ENCODE measurements at regions not wholly inside any gene's neighbourhood (a gene's known extent, or its start where the extent isn't known, plus 50 kb on each side); places are given as distances from the start of the nearest gene placed in this dataset.
"Not testable (repeated sequence)": the region's sequence is repeated elsewhere in the genome, so short reads cannot be mapped to it uniquely, and the experiment has no call there.

- H3K4me3 ChIP-seq (ENCODE audit: low read depth, low read length), result no peak overlapping the region
- FAIRE-seq, result no peak
- TF ChIP-seq CTCF (IDR thresholded peaks at IDR 0.05; ENCODE audit: insufficient read depth, low read length, severe bottlenecking), result no peak
- no peaks in the 10 kb centered on the region for H3K27me3 ChIP-seq (ENCODE audit: control insufficient read depth, insufficient read depth, low read length)
- no peaks in the 10 kb centered on the region for H3K36me3 ChIP-seq (ENCODE audit: control insufficient read depth, insufficient read depth, low read length)
- DNase-seq (ENCODE audit: low read depth), result peak; percentile 38
These were observed 145.4 kb downstream of the SPATA31D1 start for GRCh38 chr9:82134010-82134409.

DNA sequence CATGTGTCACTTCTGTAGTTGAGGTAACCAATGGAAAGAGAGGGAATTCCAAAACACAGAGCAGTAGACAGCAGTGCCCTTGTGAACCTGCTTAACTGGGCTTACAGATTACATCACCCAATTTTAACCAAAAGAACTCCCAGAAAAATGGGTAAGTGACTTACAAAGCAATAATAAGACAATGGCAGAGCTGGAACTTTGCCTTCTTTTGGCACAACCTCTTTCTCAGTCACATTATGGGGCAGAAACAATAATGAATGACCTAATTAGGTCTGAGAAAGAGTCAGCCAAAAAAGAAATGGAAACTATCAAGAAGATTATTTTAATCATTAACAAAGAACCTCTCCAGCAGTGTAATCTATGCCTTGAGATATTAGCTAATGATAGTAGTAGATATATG lies 146.5 kb downstream of the SPATA31D1 start:
- no peak for DNase-seq (ENCODE audit: low read depth)
- Histone ChIP-seq H3K4me3 (ENCODE audit: low read depth, low read length) (no peak overlapping the region), H3K27me3 (ENCODE audit: control insufficient read depth, insufficient read depth, low read length) (no peaks in the 10 kb centered on the region), H3K36me3 (ENCODE audit: control insufficient read depth, insufficient read depth, low read length) (no peaks in the 10 kb centered on the region)
- no peak for FAIRE-seq
- TF ChIP-seq CTCF (IDR thresholded peaks at IDR 0.05; ENCODE audit: insufficient read depth, low read length, severe bottlenecking), result no peak

DNA sequence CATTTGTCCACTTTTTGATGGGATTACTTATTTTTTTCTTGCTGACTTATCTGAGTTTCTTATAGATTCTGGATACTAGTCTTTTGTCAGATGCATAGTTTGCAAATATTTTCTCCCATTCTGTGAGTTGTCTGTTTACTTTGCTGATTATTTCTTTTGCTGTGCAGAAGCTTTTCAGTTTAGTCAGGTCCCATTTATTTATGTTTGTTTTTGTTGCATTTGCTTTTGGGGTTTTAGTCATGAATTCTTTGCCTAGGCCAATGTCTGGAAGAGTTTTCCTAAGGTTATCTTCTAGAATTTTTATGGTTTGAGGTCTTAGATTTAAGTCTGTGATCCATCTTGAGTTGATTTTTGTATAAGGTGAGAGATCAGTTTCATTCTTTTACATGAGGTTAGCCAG lies 149.5 kb downstream of the SPATA31D1 start:
- not testable (repeated sequence) for H3K27me3 ChIP-seq (ENCODE audit: control insufficient read depth, insufficient read depth, low read length); H3K36me3 ChIP-seq (ENCODE audit: control insufficient read depth, insufficient read depth, low read length); DNase-seq (ENCODE audit: low read depth); H3K4me3 ChIP-seq (ENCODE audit: low read depth, low read length); FAIRE-seq

DNA sequence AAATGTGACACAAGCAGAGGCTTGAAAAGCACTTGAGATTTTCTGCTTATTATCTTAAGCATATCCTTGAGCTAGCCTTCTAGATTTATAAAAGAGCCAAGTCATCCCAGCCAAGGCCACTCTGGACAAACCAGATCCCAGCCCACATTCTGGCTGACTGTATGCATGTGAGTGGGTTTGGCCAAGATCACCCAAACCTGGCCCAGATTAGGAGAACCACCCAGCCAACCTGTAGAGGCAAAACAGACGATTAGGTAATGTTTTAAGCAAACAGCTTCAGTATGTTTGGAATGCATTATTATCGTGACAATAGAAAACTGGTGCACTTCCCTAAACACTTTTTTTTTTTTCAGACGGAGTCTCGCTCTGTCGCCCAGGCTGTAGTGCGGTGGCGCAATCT lies 151.9 kb downstream of the SPATA31D1 start:
- H3K27me3 ChIP-seq (ENCODE audit: control insufficient read depth, insufficient read depth, low read length), result no peaks in the 10 kb centered on the region
- no peaks in the 10 kb centered on the region for H3K36me3 ChIP-seq (ENCODE audit: control insufficient read depth, insufficient read depth, low read length)
- DNase-seq (ENCODE audit: low read depth), result peak; percentile 93
- TF ChIP-seq CTCF (IDR thresholded peaks at IDR 0.05; ENCODE audit: insufficient read depth, low read length, severe bottlenecking), result no peak
- FAIRE-seq, result peak; percentile 87
- H3K4me3 ChIP-seq (ENCODE audit: low read depth, low read length), result no peak overlapping the region

DNA sequence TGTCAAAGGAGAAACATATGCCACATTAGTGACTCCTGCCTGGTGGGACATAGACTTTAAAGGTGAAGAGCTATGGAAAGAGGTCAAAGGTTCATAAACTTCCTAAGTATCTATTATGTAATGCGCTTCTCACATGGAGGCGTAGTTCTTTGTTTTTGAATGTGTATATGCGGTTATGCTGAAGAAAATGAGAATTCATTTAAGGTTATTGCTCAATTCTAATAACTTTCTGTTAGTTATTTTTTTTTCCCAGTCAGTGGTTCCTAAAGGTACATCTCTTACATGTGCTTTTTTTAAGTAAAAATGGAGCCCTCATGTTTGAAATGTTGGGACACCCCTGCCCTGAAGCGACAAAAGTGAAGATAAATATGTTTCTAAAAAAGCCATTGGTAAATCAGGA lies 156.2 kb downstream of the SPATA31D1 start:
- no peaks in the 10 kb centered on the region for H3K36me3 ChIP-seq (ENCODE audit: control insufficient read depth, insufficient read depth, low read length)
- DNase-seq (ENCODE audit: low read depth), result no peak
- FAIRE-seq, result no peak
- no peaks in the 10 kb centered on the region for H3K27me3 ChIP-seq (ENCODE audit: control insufficient read depth, insufficient read depth, low read length)
- no peak for TF ChIP-seq CTCF (IDR thresholded peaks at IDR 0.05; ENCODE audit: insufficient read depth, low read length, severe bottlenecking)
- H3K4me3 ChIP-seq (ENCODE audit: low read depth, low read length), result no peak overlapping the region

DNA sequence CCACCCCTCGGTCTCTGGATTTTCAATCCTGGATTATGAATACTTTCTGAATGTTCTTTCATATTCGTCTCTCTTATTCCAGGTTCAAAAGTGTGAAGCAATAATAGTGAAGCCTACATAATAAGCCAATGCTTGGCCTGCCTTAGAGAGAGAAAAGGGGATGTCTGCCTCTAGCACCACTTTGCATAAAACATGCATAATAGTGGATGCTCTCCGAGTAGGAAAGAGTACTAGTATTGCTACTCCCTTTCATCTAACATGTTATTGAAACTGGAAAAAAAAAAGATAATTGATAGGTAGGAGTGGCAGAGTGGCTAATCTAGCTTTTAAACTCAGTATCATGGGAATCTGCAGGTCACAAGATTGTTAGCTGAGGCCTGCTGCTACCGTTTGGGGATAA lies 158.1 kb downstream of the SPATA31D1 start:
- no peak for FAIRE-seq
- Histone ChIP-seq H3K36me3 (ENCODE audit: control insufficient read depth, insufficient read depth, low read length) (no peaks in the 10 kb centered on the region), H3K4me3 (ENCODE audit: low read depth, low read length) (no peak overlapping the region), H3K27me3 (ENCODE audit: control insufficient read depth, insufficient read depth, low read length) (no peaks in the 10 kb centered on the region)
- DNase-seq (ENCODE audit: low read depth), result no peak
- no peak for TF ChIP-seq CTCF (IDR thresholded peaks at IDR 0.05; ENCODE audit: insufficient read depth, low read length, severe bottlenecking)

Data from bronchial epithelial cell (primary cell).